HUES6 (cell line): ENCODE measurements at regions not wholly inside any gene's neighbourhood (a gene's known extent, or its start where the extent isn't known, plus 50 kb on each side); places are given as distances from the start of the nearest gene placed in this dataset.

Experiments
- H3K27ac ChIP-seq: 2 replicates; pipeline ENCODE4 v1.7.0; 2013; ENCODE audit warnings: low read depth, mild to moderate bottlenecking, low read length, inconsistent platforms
- H3K27me3 ChIP-seq: 2 replicates; pipeline ENCODE4 v1.6.1; 2013; ENCODE audit warnings: low read length; ENCODE audit not compliant: control insufficient read depth, insufficient read depth
- H3K36me3 ChIP-seq: 2 replicates; pipeline ENCODE4 v1.6.1; 2013; ENCODE audit warnings: low read length; ENCODE audit not compliant: control insufficient read depth, insufficient read depth
- H3K4me1 ChIP-seq: 2 replicates; pipeline ENCODE4 v1.6.1; 2013; ENCODE audit warnings: low read length; ENCODE audit not compliant: control insufficient read depth, insufficient read depth
- H3K4me3 ChIP-seq: 2 replicates; pipeline ENCODE4 v1.5.1; 2013; ENCODE audit warnings: low read depth, low read length
- H3K9ac ChIP-seq: one replicate; pipeline ENCODE4 v1.6.1; 2013; ENCODE audit warnings: mild to moderate bottlenecking, low read length
- H3K9me3 ChIP-seq: 2 replicates; pipeline ENCODE4 v1.6.1; 2013; ENCODE audit warnings: low read depth, low read length; ENCODE audit not compliant: control insufficient read depth, insufficient read depth

DNA sequence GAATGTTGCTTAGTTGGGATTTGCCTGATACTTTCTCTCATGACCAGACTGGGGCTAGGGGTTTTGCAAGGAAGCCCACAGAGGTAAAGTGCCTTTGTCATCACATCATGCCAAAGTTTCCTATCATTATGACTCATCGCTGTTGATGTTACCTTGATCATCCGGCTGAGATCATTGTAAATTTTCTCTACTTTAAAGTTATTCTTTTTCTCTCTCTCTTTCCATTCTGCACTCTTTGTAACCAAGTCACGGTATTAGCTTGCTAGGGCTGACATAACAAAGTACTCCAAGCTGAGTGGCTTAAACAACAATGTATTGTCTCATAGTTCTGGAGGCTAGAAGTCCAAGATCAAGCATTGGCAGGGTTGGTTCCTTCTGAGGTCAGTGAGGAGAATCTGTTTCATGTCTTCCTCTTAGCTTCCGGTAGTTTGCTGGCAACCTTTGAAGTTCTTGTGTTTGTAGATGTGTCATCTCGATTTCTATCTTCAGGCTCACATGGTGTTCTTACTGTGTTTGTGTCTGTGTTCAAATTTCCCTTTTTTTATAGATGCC is 113.0 kb downstream of the DTHD1 start:
- H3K27ac ChIP-seq = no peak overlapping the region
- no peak overlapping the region for H3K4me3 ChIP-seq
- no peaks in the 10 kb centered on the region for H3K4me1 ChIP-seq
- H3K9me3 ChIP-seq = no peaks in the 10 kb centered on the region
- H3K9ac ChIP-seq = no peak overlapping the region
- no peaks in the 10 kb centered on the region for H3K27me3 ChIP-seq
- no peaks in the 10 kb centered on the region for H3K36me3 ChIP-seq

- Histone ChIP-seq H3K27ac (no peak overlapping the region), H3K4me3 (no peak overlapping the region), H3K9me3 (no peaks in the 10 kb centered on the region), H3K36me3 (no peaks in the 10 kb centered on the region), H3K27me3 (no peaks in the 10 kb centered on the region), H3K9ac (no peak overlapping the region), H3K4me1 (no peaks in the 10 kb centered on the region)
These were observed 118.4 kb downstream of the DTHD1 start for GRCh38 chr4:36399762-36400353.

DNA sequence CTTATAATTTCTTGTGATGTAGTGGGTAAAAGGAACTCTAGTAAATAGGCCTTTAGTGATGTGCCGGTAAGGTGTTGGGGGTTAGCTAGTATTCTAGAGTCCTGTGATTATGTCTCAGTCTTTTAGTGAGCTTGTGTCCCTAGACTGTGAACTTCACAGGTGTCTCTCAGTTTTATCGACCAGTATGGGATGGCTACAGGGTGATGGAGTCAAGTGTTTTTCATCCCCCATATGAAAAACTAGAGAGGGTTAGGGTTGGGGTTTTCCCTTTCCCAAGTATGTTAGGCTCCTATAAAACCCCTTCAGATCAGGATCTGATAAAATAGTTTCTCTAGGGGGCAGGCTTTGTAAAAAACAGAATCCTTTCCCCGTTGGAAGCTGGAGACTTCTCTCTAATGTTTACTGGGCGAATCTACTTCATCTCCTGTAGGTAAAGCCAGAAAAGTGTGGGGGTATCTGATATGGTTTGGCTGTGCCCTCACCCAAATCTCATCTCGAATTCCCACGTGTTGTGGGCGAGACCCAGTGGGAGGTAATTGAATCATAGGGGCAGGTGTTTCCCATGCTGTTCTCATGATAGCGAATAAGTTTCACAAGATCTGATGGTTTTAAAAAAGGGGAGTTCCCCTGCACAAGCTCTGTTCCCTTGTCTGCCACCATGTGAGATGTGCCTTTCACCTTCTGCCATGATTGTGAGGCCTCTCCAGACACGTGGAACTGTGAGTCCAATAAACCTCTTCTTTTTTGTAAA is 120.8 kb downstream of the DTHD1 start:
- Histone ChIP-seq H3K9ac (no peak overlapping the region), H3K4me3 (no peak overlapping the region), H3K27me3 (no peaks in the 10 kb centered on the region), H3K27ac (no peak overlapping the region), H3K9me3 (no peaks in the 10 kb centered on the region), H3K4me1 (no peaks in the 10 kb centered on the region), H3K36me3 (no peaks in the 10 kb centered on the region)

DNA sequence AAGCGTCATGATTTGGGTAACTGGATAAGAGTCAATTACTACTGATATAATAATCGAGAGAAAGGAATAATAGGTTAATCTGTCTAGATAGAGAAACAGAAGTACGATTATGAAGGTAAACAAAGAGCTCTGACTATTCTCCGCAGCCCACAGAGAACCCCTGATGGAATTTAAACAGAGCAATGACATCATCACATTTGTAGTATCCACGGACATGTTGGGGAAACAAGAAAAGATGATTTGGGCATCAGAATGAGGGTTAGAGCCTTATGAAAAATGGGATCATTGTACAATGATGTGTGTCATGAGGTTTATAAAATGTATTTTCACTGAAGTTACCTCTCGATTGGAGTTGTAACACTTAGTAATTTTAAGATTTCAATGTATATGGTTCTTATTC is 129.9 kb downstream of the DTHD1 start:
- no peaks in the 10 kb centered on the region for H3K9me3 ChIP-seq
- no peak overlapping the region for H3K27ac ChIP-seq
- no peaks in the 10 kb centered on the region for H3K36me3 ChIP-seq
- H3K4me3 ChIP-seq = no peak overlapping the region
- no peaks in the 10 kb centered on the region for H3K27me3 ChIP-seq
- no peaks in the 10 kb centered on the region for H3K4me1 ChIP-seq
- no peak overlapping the region for H3K9ac ChIP-seq

GRCh38 chr4:36414248-36414647 is 132.8 kb downstream of the DTHD1 start:
- H3K4me1 ChIP-seq = no peaks in the 10 kb centered on the region
- no peak overlapping the region for H3K27ac ChIP-seq
- H3K4me3 ChIP-seq = no peak overlapping the region
- H3K36me3 ChIP-seq = no peaks in the 10 kb centered on the region
- no peaks in the 10 kb centered on the region; the same call in 1 of the 2 replicates for H3K27me3 ChIP-seq
- no peak overlapping the region for H3K9ac ChIP-seq
- H3K9me3 ChIP-seq = no peaks in the 10 kb centered on the region

DNA sequence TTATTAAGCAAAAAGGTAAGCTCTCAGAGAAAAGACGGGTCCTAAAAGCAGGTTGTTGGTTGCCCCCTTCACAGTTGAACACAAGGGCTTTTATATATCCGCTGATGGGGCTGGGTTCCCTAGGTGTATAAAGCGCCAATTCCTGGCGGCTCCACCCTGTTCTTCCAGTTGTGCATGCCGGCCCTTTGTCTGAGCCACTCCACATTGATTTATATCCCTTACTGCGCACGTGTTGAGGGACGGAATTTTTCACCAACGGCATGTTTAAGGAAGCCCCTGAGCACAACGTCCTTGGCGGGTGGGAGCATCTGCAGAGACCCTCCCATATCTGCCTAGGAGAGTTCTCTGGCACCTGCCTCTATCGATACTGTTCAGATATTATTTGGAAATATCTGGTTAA is 135.7 kb downstream of the DTHD1 start:
- Histone ChIP-seq H3K4me3 (no peak overlapping the region), H3K4me1 (no peaks in the 10 kb centered on the region; the same call in 1 of the 2 replicates), H3K9me3 (no peaks in the 10 kb centered on the region), H3K27ac (no peak overlapping the region), H3K36me3 (no peaks in the 10 kb centered on the region), H3K27me3 (no peaks in the 10 kb centered on the region; the same call in 1 of the 2 replicates), H3K9ac (no peak overlapping the region)

GRCh38 chr4:36420111-36420679 is 138.8 kb downstream of the DTHD1 start:
- H3K9me3 ChIP-seq = no peaks in the 10 kb centered on the region
- H3K9ac ChIP-seq = no peak overlapping the region
- no peaks in the 10 kb centered on the region for H3K36me3 ChIP-seq
- H3K4me1 ChIP-seq = no peaks in the 10 kb centered on the region; the same call in 1 of the 2 replicates
- no peak overlapping the region for H3K27ac ChIP-seq
- H3K4me3 ChIP-seq = no peak overlapping the region
- no peaks in the 10 kb centered on the region; the same call in 1 of the 2 replicates for H3K27me3 ChIP-seq

DNA sequence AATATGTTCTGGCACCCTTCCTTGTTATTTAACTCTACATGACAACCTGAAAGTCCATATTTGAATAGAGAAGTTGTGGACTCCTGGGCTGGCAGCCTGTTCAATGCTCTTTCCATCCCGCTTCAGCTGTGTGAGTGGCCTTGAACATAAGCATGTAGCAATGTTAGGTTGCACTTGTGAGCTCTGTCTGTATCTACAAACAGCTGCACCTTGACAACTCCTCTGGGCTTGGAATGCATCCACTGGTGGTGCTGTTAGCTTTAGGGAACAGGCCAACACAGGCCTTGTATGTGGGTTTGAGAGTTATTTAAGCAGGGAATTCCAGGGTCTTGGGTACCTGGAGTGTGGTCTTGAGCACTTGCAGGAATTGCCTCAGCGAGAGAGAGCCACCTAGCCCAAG is 141.2 kb downstream of the DTHD1 start:
- H3K36me3 ChIP-seq = no peaks in the 10 kb centered on the region
- no peak overlapping the region for H3K4me3 ChIP-seq
- H3K4me1 ChIP-seq = no peaks in the 10 kb centered on the region; the same call in 1 of the 2 replicates
- no peaks in the 10 kb centered on the region for H3K9me3 ChIP-seq
- no peak overlapping the region for H3K9ac ChIP-seq
- H3K27ac ChIP-seq = no peak overlapping the region
- H3K27me3 ChIP-seq = no peaks in the 10 kb centered on the region; the same call in 1 of the 2 replicates

DNA sequence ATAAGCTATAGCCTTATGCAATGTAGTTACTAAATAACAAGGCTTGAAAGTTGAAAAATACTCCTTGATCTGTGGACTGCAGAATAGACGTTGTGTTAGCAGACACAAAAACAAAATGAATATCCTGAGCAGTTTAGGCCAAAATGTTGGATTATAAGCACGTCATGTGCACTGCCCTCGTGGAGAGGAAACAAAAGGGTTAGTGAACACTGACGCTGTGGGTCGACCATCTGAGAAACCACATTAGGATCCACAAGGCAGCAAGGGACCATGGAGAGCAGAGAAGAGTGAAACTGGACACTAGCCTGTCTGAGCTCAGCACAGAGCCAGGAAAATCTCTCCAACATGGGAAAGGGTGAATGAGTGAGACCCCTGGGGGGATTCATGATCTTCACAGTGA is 145.3 kb downstream of the DTHD1 start:
- Histone ChIP-seq H3K27me3 (no peaks in the 10 kb centered on the region), H3K9me3 (no peaks in the 10 kb centered on the region), H3K4me3 (no peak overlapping the region), H3K9ac (no peak overlapping the region), H3K4me1 (no peaks in the 10 kb centered on the region), H3K36me3 (no peaks in the 10 kb centered on the region), H3K27ac (no peak overlapping the region)

GRCh38 chr4:36427696-36428095 is 146.3 kb downstream of the DTHD1 start:
- Histone ChIP-seq H3K27ac (no peak overlapping the region), H3K9me3 (no peaks in the 10 kb centered on the region), H3K9ac (no peak overlapping the region), H3K36me3 (no peaks in the 10 kb centered on the region), H3K27me3 (no peaks in the 10 kb centered on the region), H3K4me1 (no peaks in the 10 kb centered on the region), H3K4me3 (no peak overlapping the region)

- no peaks in the 10 kb centered on the region for H3K27me3 ChIP-seq
- H3K36me3 ChIP-seq = no peaks in the 10 kb centered on the region
- H3K4me3 ChIP-seq = no peak overlapping the region
- no peak overlapping the region for H3K27ac ChIP-seq
- no peaks in the 10 kb centered on the region for H3K4me1 ChIP-seq
- H3K9ac ChIP-seq = no peak overlapping the region
- H3K9me3 ChIP-seq = no peaks in the 10 kb centered on the region
These were observed 151.2 kb downstream of the DTHD1 start for GRCh38 chr4:36432586-36432985.
